ENCODE measurements at regions not wholly inside any gene's neighbourhood (a gene's known extent, or its start where the extent isn't known, plus 50 kb on each side); places are given as distances from the start of the nearest gene placed in this dataset.

DNA sequence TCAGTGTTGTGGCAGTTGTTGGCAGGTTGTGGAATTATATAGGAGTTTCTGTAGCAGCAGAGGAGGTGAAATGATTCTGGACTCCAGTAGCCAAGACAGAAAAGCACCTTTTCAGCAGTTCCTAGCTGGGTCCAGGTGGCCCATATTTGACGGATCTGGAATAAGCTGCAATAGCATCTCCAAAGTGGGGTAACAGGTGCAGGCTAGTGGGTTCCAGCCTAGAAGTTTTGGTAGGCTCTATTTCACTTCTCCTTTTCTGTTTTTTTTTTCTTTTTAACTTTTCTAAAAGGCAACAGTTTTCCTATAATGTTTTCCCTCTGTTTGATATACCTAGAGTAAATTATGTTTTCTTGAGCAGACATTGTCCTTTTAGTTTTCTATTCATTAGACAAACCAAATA is 392.5 kb downstream of the C4orf33 start:
- CTCF ChIA-PET, result no interaction called here
- no peak for FAIRE-seq

GRCh38 chr4:129490516-129490915 is 394.6 kb downstream of the C4orf33 start:
- POLR2A ChIA-PET, result no interaction called here
- TF ChIP-seq ATF7 (IDR thresholded peaks at IDR 0.05; ENCODE audit: low read depth) (no peak), ZNF207 (IDR thresholded peaks at IDR 0.05; ENCODE audit: borderline replicate concordance) (no peak), ASH2L (IDR thresholded peaks at IDR 0.05; ENCODE audit: borderline replicate concordance, low read depth) (no peak), WRNIP1 (IDR thresholded peaks at IDR 0.05; ENCODE audit: borderline replicate concordance, low read depth, low read length) (no peak), PML (IDR thresholded peaks at IDR 0.05; ENCODE audit: low read length) (no peak), JUNB (IDR thresholded peaks at IDR 0.05) (no peak), NFIC (IDR thresholded peaks at IDR 0.05; ENCODE audit: low read depth, low read length) (no peak), ZNF24 (IDR thresholded peaks at IDR 0.05) (no peak), FOS (IDR thresholded peaks at IDR 0.05; ENCODE audit: borderline replicate concordance, extremely low read depth, insufficient read length) (no peak)
- TF ChIP-seq, protein P1, sequence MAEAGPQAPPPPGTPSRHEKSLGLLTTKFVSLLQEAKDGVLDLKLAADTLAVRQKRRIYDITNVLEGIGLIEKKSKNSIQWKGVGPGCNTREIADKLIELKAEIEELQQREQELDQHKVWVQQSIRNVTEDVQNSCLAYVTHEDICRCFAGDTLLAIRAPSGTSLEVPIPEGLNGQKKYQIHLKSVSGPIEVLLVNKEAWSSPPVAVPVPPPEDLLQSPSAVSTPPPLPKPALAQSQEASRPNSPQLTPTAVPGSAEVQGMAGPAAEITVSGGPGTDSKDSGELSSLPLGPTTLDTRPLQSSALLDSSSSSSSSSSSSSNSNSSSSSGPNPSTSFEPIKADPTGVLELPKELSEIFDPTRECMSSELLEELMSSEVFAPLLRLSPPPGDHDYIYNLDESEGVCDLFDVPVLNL (IDR thresholded peaks at IDR 0.05; ENCODE audit: low read depth, low read length), result no peak
- TF ChIP-seq, protein P2, sequence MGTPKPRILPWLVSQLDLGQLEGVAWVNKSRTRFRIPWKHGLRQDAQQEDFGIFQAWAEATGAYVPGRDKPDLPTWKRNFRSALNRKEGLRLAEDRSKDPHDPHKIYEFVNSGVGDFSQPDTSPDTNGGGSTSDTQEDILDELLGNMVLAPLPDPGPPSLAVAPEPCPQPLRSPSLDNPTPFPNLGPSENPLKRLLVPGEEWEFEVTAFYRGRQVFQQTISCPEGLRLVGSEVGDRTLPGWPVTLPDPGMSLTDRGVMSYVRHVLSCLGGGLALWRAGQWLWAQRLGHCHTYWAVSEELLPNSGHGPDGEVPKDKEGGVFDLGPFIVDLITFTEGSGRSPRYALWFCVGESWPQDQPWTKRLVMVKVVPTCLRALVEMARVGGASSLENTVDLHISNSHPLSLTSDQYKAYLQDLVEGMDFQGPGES (IDR thresholded peaks at IDR 0.05), result no peak
- Histone ChIP-seq H2AFZ (ENCODE audit: control insufficient read depth, low read depth, low read length) (no peak overlapping the region), H4K20me1 (ENCODE audit: control insufficient read depth, insufficient read depth) (no peaks in the 10 kb centered on the region), H3K9ac (ENCODE audit: control insufficient read depth, insufficient read depth, low read length) (no peak overlapping the region), H3K27me3 (replicated peaks in 1 of 2; ENCODE audit: control insufficient read depth in 2 of 2, insufficient read depth in 2 of 2, low read length in 1 of 2) (no peaks in the 10 kb centered on the region), H3K4me3 (no peak overlapping the region), H3K36me3 (ENCODE audit: control insufficient read depth in 2 of 2, insufficient read depth in 2 of 2, low read length in 1 of 2) (no peaks in the 10 kb centered on the region), H3K79me2 (ENCODE audit: control insufficient read depth, insufficient read depth, low read length) (no peaks in the 10 kb centered on the region), H3K27ac (ENCODE audit: control insufficient read depth, insufficient read depth) (no peak overlapping the region), H3K4me1 (ENCODE audit: control insufficient read depth, insufficient read depth, low read length) (no peaks in the 10 kb centered on the region), H3K9me3 (replicated peaks; ENCODE audit: control insufficient read depth, insufficient read depth, low read length) (no peaks in the 10 kb centered on the region), H3K4me2 (ENCODE audit: control insufficient read depth, insufficient read depth) (no peak overlapping the region)
- no peak for DNase-seq (ENCODE audit: low read depth, low spot score)
- in situ Hi-C loops (cut with MboI) (no loop called here), intact Hi-C loops (cut with micrococcal nuclease; ENCODE audit: unreplicated experiment) (no loop called here)
- CTCF ChIA-PET, result no interaction called here
- no TSS peak for BruUV-seq (replicated peaks)
- no peak for ATAC-seq
- RAD21 ChIA-PET (ENCODE audit: unreplicated experiment), result no interaction called here
- no peak for FAIRE-seq
- WGBS (ENCODE audit: insufficient coverage, insufficient replicate concordance, low lambda C conversion rate, missing lambda C conversion rate), result 5% methylated on average over 1 of the region's 1 CpG
- SMC1A ChIA-PET (ENCODE audit: uncharacterized antibody, unreplicated experiment), result no interaction called here

More for the DNA sequence above, 392.5 kb downstream of the C4orf33 start:
- Histone ChIP-seq H4K20me1 (ENCODE audit: control insufficient read depth, insufficient read depth) (no peaks in the 10 kb centered on the region), H3K27ac (ENCODE audit: control insufficient read depth, insufficient read depth) (no peak overlapping the region), H3K4me3 (no peak overlapping the region), H3K79me2 (ENCODE audit: control insufficient read depth, insufficient read depth, low read length) (no peaks in the 10 kb centered on the region), H3K4me1 (ENCODE audit: control insufficient read depth, insufficient read depth, low read length) (no peaks in the 10 kb centered on the region), H3K9ac (ENCODE audit: control insufficient read depth, insufficient read depth, low read length) (no peak overlapping the region), H3K27me3 (replicated peaks in 1 of 2; ENCODE audit: control insufficient read depth in 2 of 2, insufficient read depth in 2 of 2, low read length in 1 of 2) (no peaks in the 10 kb centered on the region), H2AFZ (ENCODE audit: control insufficient read depth, low read depth, low read length) (no peak overlapping the region), H3K9me3 (replicated peaks; ENCODE audit: control insufficient read depth, insufficient read depth, low read length) (no peaks in the 10 kb centered on the region), H3K4me2 (ENCODE audit: control insufficient read depth, insufficient read depth) (no peak overlapping the region), H3K36me3 (ENCODE audit: control insufficient read depth in 2 of 2, insufficient read depth in 2 of 2, low read length in 1 of 2) (no peaks in the 10 kb centered on the region)
- in situ Hi-C loops (cut with MboI), result no loop called here
- DNase-seq (ENCODE audit: low read depth, low spot score), result no peak
- BruUV-seq (replicated peaks), result no TSS peak
- POLR2A ChIA-PET, result no interaction called here
- WGBS (ENCODE audit: insufficient coverage, insufficient replicate concordance, low lambda C conversion rate, missing lambda C conversion rate), result 15% methylated on average over 1 of the region's 1 CpG
- RAD21 ChIA-PET (ENCODE audit: unreplicated experiment), result no interaction called here
- TF ChIP-seq SPI1 (IDR thresholded peaks at IDR 0.05; ENCODE audit: borderline replicate concordance, insufficient read depth, low read depth, low read length) (0 out of 2 replicates have a peak, but pooled peaks have one; percentile 12), MLLT1 (IDR thresholded peaks at IDR 0.05) (no peak)
- no peak for ATAC-seq
- SMC1A ChIA-PET (ENCODE audit: uncharacterized antibody, unreplicated experiment), result no interaction called here
- intact Hi-C loops (cut with micrococcal nuclease; ENCODE audit: unreplicated experiment), result no loop called here

Measured in GM12878 (cell line).